ENCODE measurements at regions not wholly inside any gene's neighbourhood (a gene's known extent, or its start where the extent isn't known, plus 50 kb on each side); places are given as distances from the start of the nearest gene placed in this dataset.

DNA sequence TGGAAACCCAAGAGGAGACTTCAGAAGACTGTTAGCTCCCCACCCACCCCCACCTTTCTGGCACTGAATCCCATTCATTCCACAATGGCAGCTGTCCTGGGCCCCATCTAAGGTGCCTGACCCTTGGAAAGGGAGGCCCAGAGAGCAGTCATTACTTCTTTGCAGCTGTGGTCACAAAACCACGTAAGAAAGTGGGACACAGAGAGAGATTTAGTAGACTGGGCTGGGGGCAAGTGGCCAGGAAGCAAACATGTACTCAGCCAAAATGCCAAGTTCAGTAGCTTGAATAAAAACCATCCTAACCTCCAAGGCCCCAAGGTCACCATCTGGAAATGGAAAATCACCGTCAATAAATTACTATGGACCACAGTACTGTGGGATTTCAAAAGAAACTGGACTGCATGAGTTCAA lies 381.4 kb downstream of the TNS1 start:
- peak in 3 of 8 donors; percentile 4 to 43 (median 36) for ATAC-seq
- peaks cover 0 to 49% (median 24%) of the 10 kb centered on the region in 9 donors for H3K4me1 ChIP-seq

GRCh38 chr2:217618744-217619143 lies 384.1 kb downstream of the TNS1 start:
- intact Hi-C loops (cut with DNase I), result no loop called here
- ATAC-seq, result no peak
- Histone ChIP-seq H3K9me3 (no peaks in the 10 kb centered on the region), H3K27me3 (no peaks in the 10 kb centered on the region), H3K4me3 (no peak overlapping the region), H3K4me1 (peaks cover 0 to 41% (median 18%) of the 10 kb centered on the region in 9 donors), H3K27ac (no peak overlapping the region), H3K36me3 (no peaks in the 10 kb centered on the region)
- DNase-seq, result no peak
- no peak for TF ChIP-seq CTCF (IDR thresholded peaks at IDR 0.05)
- 96 to 97% methylated on average over 2 of the region's 2 CpGs for WGBS, 2 donors

More for the DNA sequence above, 381.4 kb downstream of the TNS1 start:
- no peaks in the 10 kb centered on the region for H3K9me3 ChIP-seq
- no peaks in the 10 kb centered on the region for H3K27me3 ChIP-seq
- intact Hi-C loops (cut with DNase I), result no loop called here
- 72 to 88% methylated on average over 2 of the region's 2 CpGs for WGBS, 2 donors
- DNase-seq, result peak in 1 of 2 donors; percentile 41
- TF ChIP-seq CTCF (IDR thresholded peaks at IDR 0.05), result no peak
- H3K4me3 ChIP-seq, result no peak overlapping the region
- H3K36me3 ChIP-seq, result no peaks in the 10 kb centered on the region
- H3K27ac ChIP-seq, result peak overlapping the region in 6 of 10 donors; percentile 17 to 80 (median 61)

- Histone ChIP-seq H3K9me3 (no peaks in the 10 kb centered on the region), H3K4me3 (no peak overlapping the region), H3K4me1 (peaks cover 0 to 31% (median 12%) of the 10 kb centered on the region in 9 donors), H3K27ac (no peak overlapping the region), H3K27me3 (no peaks in the 10 kb centered on the region), H3K36me3 (no peaks in the 10 kb centered on the region)
- 80 to 82% methylated on average over 8 of the region's 8 CpGs for WGBS, 2 donors
- ATAC-seq (no peak), DNase-seq (no peak)
- no peak for TF ChIP-seq CTCF (IDR thresholded peaks at IDR 0.05)
- intact Hi-C loops (cut with DNase I), result no loop called here
These were observed 385.2 kb downstream of the TNS1 start for GRCh38 chr2:217617616-217618022.

DNA sequence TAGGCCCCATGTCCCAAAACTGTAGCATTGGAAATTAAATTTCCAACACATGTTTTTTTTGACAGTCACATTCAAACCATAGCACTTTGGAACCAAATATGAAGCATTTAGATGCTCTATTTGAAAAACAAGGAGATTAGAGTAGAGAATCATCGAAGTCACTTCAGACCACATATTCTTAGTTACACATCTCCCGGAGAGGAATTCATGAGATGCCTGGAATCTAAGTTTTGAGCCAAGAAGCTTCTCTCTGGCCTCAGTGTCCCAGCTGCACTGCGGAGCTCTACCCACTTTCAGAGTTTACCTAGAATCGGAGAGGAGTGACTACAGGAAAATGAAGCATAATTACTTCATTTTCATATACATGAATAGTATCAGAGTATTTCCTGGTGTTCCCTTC lies 385.9 kb downstream of the TNS1 start:
- Histone ChIP-seq H3K4me3 (no peak overlapping the region), H3K36me3 (no peaks in the 10 kb centered on the region), H3K9me3 (no peaks in the 10 kb centered on the region), H3K27me3 (no peaks in the 10 kb centered on the region), H3K4me1 (peaks cover 0 to 24% (median 5%) of the 10 kb centered on the region in 9 donors), H3K27ac (no peak overlapping the region)
- no peak for TF ChIP-seq CTCF (IDR thresholded peaks at IDR 0.05)
- ATAC-seq (no peak), DNase-seq (no peak)
- intact Hi-C loops (cut with DNase I), result no loop called here
- 32 to 55% methylated on average over 4 of the region's 4 CpGs for WGBS, 2 donors
